ENCODE measurements at regions not wholly inside any gene's neighbourhood (a gene's known extent, or its start where the extent isn't known, plus 50 kb on each side); places are given as distances from the start of the nearest gene placed in this dataset.

GRCh38 chr12:24759155-24759554 is 189.7 kb downstream of the BCAT1 start:
- no peak for DNase-seq

GRCh38 chr12:24756479-24757024 is 192.3 kb downstream of the BCAT1 start:
- no peak for DNase-seq

GRCh38 chr12:24754690-24755638 is 193.9 kb downstream of the BCAT1 start:
- DNase-seq: peak in 1 of 5 experiments; percentile 7

GRCh38 chr12:24752763-24753462 is 196.0 kb downstream of the BCAT1 start:
- no peak for DNase-seq

GRCh38 chr12:24751181-24751580 is 197.7 kb downstream of the BCAT1 start:
- DNase-seq: no peak

- no peak for DNase-seq
These were observed 198.6 kb downstream of the BCAT1 start for GRCh38 chr12:24750263-24750662.

- DNase-seq: no peak
These were observed 199.7 kb downstream of the BCAT1 start for GRCh38 chr12:24749171-24749570.

- DNase-seq: no peak
These were observed 200.6 kb downstream of the BCAT1 start for GRCh38 chr12:24748326-24748725.

- DNase-seq: no peak
These were observed 202.0 kb downstream of the BCAT1 start for GRCh38 chr12:24746864-24747263.

GRCh38 chr12:24746006-24746671 is 202.8 kb downstream of the BCAT1 start:
- no peak for DNase-seq

GRCh38 chr12:24743941-24744793 is 204.7 kb downstream of the BCAT1 start:
- DNase-seq: no peak

GRCh38 chr12:24742378-24742777 is 206.5 kb downstream of the BCAT1 start:
- DNase-seq: peak in 1 of 5 experiments; percentile 74

- DNase-seq: peak in 1 of 5 experiments; percentile 56
These were observed 207.7 kb downstream of the BCAT1 start for GRCh38 chr12:24741216-24741615.

GRCh38 chr12:24739106-24739779 is 209.7 kb downstream of the BCAT1 start:
- no peak for DNase-seq

GRCh38 chr12:24738441-24738840 is 210.5 kb downstream of the BCAT1 start:
- DNase-seq: no peak

GRCh38 chr12:24731596-24731995 is 217.3 kb downstream of the BCAT1 start:
- no peak for DNase-seq

- no peak for DNase-seq
These were observed 218.4 kb downstream of the BCAT1 start for GRCh38 chr12:24730489-24730896.

- DNase-seq: no peak
These were observed 220.1 kb downstream of the BCAT1 start for GRCh38 chr12:24728826-24729225.

GRCh38 chr12:24728366-24728765 is 220.5 kb downstream of the BCAT1 start:
- DNase-seq: no peak

GRCh38 chr12:24725616-24726015 is 223.3 kb downstream of the BCAT1 start:
- no peak for DNase-seq

- DNase-seq: no peak
These were observed 224.1 kb downstream of the BCAT1 start for GRCh38 chr12:24724814-24725213.

Data from T-helper 2 cell (primary cell).